Keratinocyte (primary cell): ENCODE measurements at regions not wholly inside any gene's neighbourhood (a gene's known extent, or its start where the extent isn't known, plus 50 kb on each side); places are given as distances from the start of the nearest gene placed in this dataset.

Experiments used
- CTCF ChIP-seq, 3 experiments: IDR thresholded peaks in 1 of 3; conservative IDR thresholded peaks in 1 of 3; optimal IDR thresholded peaks in 1 of 3; 2 replicates in 2 of 3; 3 replicates in 1 of 3; pipeline versions ENCODE3 to v1.5.1; 2011; ENCODE audit warnings: low read length in 3 of 3, mild to moderate bottlenecking in 3 of 3, moderate library complexity in 2 of 3, control low read depth in 1 of 3, inconsistent platforms in 1 of 3; ENCODE audit not compliant: insufficient read depth in 2 of 3; ENCODE audit errors: extremely low read depth in 1 of 3
- EZH2 ChIP-seq: IDR thresholded peaks from one replicate; pipeline ENCODE4 v1.6.1; 2012; ENCODE audit warnings: inconsistent platforms, mild to moderate bottlenecking, low read length, moderate library complexity

GRCh38 chr12:28035500-28035899 is 63.0 kb upstream of the PTHLH start:
- TF ChIP-seq EZH2, result no peak
- TF ChIP-seq CTCF (optimal IDR thresholded peaks at IDR 0.05 in 1 of 3, IDR thresholded peaks at IDR 0.05 in 1 of 3, conservative IDR thresholded peaks at IDR 0.05 in 1 of 3; ENCODE audit: extremely low read depth in 1 of 3, insufficient read depth in 2 of 3, low read length in 3 of 3), result no peak
